ENCODE measurements at regions not wholly inside any gene's neighbourhood (a gene's known extent, or its start where the extent isn't known, plus 50 kb on each side); places are given as distances from the start of the nearest gene placed in this dataset.

GRCh38 chr1:29482064-29482463 is 245.7 kb downstream of the PTPRU start:
- Histone ChIP-seq H3K4me1 (no peaks in the 10 kb centered on the region), H3K4me3 (ENCODE audit: low read depth, low read length) (no peak overlapping the region), H3K36me3 (ENCODE audit: control insufficient read depth, insufficient read depth, low read length) (no peaks in the 10 kb centered on the region), H3K9me3 (no peaks in the 10 kb centered on the region), H3K27me3 (replicated peaks; ENCODE audit: control insufficient read depth, insufficient read depth, low read length) (no peaks in the 10 kb centered on the region)
- DNase-seq = no peak
- Mint-ChIP-seq H3K27me3 (ENCODE audit: insufficient read depth, unreplicated experiment) (peaks cover 3% of the 10 kb centered on the region), H3K4me3 (ENCODE audit: unreplicated experiment) (no peak overlapping the region), H3K36me3 (ENCODE audit: insufficient read depth, unreplicated experiment) (no peaks in the 10 kb centered on the region), H3K4me1 (ENCODE audit: low read depth, unreplicated experiment) (no peaks in the 10 kb centered on the region), H3K27ac (ENCODE audit: unreplicated experiment) (no peak overlapping the region), H3K9me3 (ENCODE audit: unreplicated experiment) (no peaks in the 10 kb centered on the region)
- ChIA-PET CTCF (no interaction called here), POLR2A (no interaction called here)
- BruUV-seq (replicated peaks) = no TSS peak
- TF ChIP-seq CTCF (IDR thresholded peaks at IDR 0.05; ENCODE audit: insufficient read depth in 1 of 2, low read depth in 1 of 2, low read length in 1 of 2, severe bottlenecking in 1 of 2, unreplicated experiment in 1 of 2) = no peak
- intact Hi-C loops (cut with micrococcal nuclease; ENCODE audit: unreplicated experiment) = no loop called here

- intact Hi-C loops (cut with micrococcal nuclease; ENCODE audit: unreplicated experiment) = no loop called here
- Histone ChIP-seq H3K36me3 (ENCODE audit: control insufficient read depth, insufficient read depth, low read length) (no peaks in the 10 kb centered on the region), H3K27me3 (replicated peaks; ENCODE audit: control insufficient read depth, insufficient read depth, low read length) (no peaks in the 10 kb centered on the region), H3K9me3 (no peaks in the 10 kb centered on the region), H3K4me1 (no peaks in the 10 kb centered on the region), H3K4me3 (ENCODE audit: low read depth, low read length) (no peak overlapping the region)
- no peaks in the 10 kb centered on the region for H3K9me3 Mint-ChIP-seq (ENCODE audit: unreplicated experiment)
- no peak overlapping the region for H3K4me3 Mint-ChIP-seq (ENCODE audit: unreplicated experiment)
- H3K27me3 Mint-ChIP-seq (ENCODE audit: insufficient read depth, unreplicated experiment) = peaks cover 3% of the 10 kb centered on the region
- POLR2A ChIA-PET = no interaction called here
- no peak overlapping the region for H3K27ac Mint-ChIP-seq (ENCODE audit: unreplicated experiment)
- H3K36me3 Mint-ChIP-seq (ENCODE audit: insufficient read depth, unreplicated experiment) = no peaks in the 10 kb centered on the region
- H3K4me1 Mint-ChIP-seq (ENCODE audit: low read depth, unreplicated experiment) = no peaks in the 10 kb centered on the region
- no TSS peak for BruUV-seq (replicated peaks)
- CTCF ChIA-PET = no interaction called here
- DNase-seq = no peak
- no peak for TF ChIP-seq CTCF (IDR thresholded peaks at IDR 0.05; ENCODE audit: insufficient read depth in 1 of 2, low read depth in 1 of 2, low read length in 1 of 2, severe bottlenecking in 1 of 2, unreplicated experiment in 1 of 2)
Observed at GRCh38 chr1:29481031-29481430, 244.7 kb downstream of the PTPRU start.

GRCh38 chr1:29478879-29479278 is 242.6 kb downstream of the PTPRU start:
- BruUV-seq (replicated peaks) = no TSS peak
- Histone ChIP-seq H3K27me3 (replicated peaks; ENCODE audit: control insufficient read depth, insufficient read depth, low read length) (no peaks in the 10 kb centered on the region), H3K9me3 (no peaks in the 10 kb centered on the region), H3K36me3 (ENCODE audit: control insufficient read depth, insufficient read depth, low read length) (no peaks in the 10 kb centered on the region), H3K4me1 (peaks cover 13% of the 10 kb centered on the region), H3K4me3 (ENCODE audit: low read depth, low read length) (no peak overlapping the region)
- intact Hi-C loops (cut with micrococcal nuclease; ENCODE audit: unreplicated experiment) = no loop called here
- no peaks in the 10 kb centered on the region for H3K36me3 Mint-ChIP-seq (ENCODE audit: insufficient read depth, unreplicated experiment)
- no peaks in the 10 kb centered on the region for H3K27me3 Mint-ChIP-seq (ENCODE audit: insufficient read depth, unreplicated experiment)
- CTCF ChIA-PET = no interaction called here
- POLR2A ChIA-PET = no interaction called here
- TF ChIP-seq CTCF (IDR thresholded peaks at IDR 0.05; ENCODE audit: insufficient read depth in 1 of 2, low read depth in 1 of 2, low read length in 1 of 2, severe bottlenecking in 1 of 2, unreplicated experiment in 1 of 2) = no peak
- DNase-seq = no peak
- peaks cover 11% of the 10 kb centered on the region for H3K4me1 Mint-ChIP-seq (ENCODE audit: low read depth, unreplicated experiment)
- no peak overlapping the region for H3K27ac Mint-ChIP-seq (ENCODE audit: unreplicated experiment)
- H3K4me3 Mint-ChIP-seq (ENCODE audit: unreplicated experiment) = no peak overlapping the region
- no peaks in the 10 kb centered on the region for H3K9me3 Mint-ChIP-seq (ENCODE audit: unreplicated experiment)
